ENCODE measurements at regions not wholly inside any gene's neighbourhood (a gene's known extent, or its start where the extent isn't known, plus 50 kb on each side); places are given as distances from the start of the nearest gene placed in this dataset.

DNA sequence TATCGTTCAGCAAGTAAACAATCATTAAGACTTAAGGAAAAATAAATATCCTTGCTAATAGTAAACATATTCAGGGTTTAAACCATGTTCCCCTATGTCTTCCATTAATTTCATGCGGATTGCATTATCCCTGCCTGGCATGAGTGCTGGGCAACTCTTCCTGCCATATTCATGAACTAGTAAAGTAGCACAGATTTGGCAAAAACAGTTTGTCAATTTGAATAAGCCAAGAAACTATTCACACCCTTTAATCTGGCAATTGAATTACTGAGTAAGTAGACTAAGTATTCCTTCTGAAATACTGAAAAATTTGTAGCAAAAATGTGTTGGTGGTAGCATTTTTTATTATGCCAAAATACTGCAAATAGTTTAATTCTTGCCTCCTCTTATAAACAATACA lies 512.0 kb downstream of the NLGN4X start:
- no peak overlapping the region for H3K9ac ChIP-seq (ENCODE audit: control insufficient read depth, extremely low read depth, insufficient read depth, low read length)
- no peak for TF ChIP-seq EZH2 (IDR thresholded peaks at IDR 0.05; ENCODE audit: low read length)
- TF ChIP-seq, protein P1, sequence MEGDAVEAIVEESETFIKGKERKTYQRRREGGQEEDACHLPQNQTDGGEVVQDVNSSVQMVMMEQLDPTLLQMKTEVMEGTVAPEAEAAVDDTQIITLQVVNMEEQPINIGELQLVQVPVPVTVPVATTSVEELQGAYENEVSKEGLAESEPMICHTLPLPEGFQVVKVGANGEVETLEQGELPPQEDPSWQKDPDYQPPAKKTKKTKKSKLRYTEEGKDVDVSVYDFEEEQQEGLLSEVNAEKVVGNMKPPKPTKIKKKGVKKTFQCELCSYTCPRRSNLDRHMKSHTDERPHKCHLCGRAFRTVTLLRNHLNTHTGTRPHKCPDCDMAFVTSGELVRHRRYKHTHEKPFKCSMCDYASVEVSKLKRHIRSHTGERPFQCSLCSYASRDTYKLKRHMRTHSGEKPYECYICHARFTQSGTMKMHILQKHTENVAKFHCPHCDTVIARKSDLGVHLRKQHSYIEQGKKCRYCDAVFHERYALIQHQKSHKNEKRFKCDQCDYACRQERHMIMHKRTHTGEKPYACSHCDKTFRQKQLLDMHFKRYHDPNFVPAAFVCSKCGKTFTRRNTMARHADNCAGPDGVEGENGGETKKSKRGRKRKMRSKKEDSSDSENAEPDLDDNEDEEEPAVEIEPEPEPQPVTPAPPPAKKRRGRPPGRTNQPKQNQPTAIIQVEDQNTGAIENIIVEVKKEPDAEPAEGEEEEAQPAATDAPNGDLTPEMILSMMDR (optimal IDR thresholded peaks at IDR 0.05 in 1 of 3, IDR thresholded peaks at IDR 0.05 in 1 of 3, conservative IDR thresholded peaks at IDR 0.05 in 1 of 3; ENCODE audit: extremely low read depth in 1 of 3, insufficient read depth in 2 of 3, low read length in 3 of 3): no peak
- no peak overlapping the region for H3K4me3 ChIP-seq (ENCODE audit: control insufficient read depth in 2 of 3, extremely low read depth in 1 of 3, insufficient read depth in 2 of 3, low read depth in 1 of 3, low read length in 3 of 3)
- peaks cover 3% of the 10 kb centered on the region for H3K9me3 ChIP-seq (ENCODE audit: control insufficient read depth, low read depth, low read length)
- H2AFZ ChIP-seq (ENCODE audit: control insufficient read depth, low read length): no peak overlapping the region
- no peak overlapping the region for H3K27ac ChIP-seq (ENCODE audit: control insufficient read depth, insufficient read depth, low read length)
- H3K79me2 ChIP-seq (ENCODE audit: control insufficient read depth, insufficient read depth, low read length): no peaks in the 10 kb centered on the region
- no peaks in the 10 kb centered on the region for H4K20me1 ChIP-seq (ENCODE audit: control insufficient read depth, extremely low read depth, insufficient read depth, low read length)
- dilution Hi-C loops (cut with MboI; ENCODE audit: extremely low pct_ligation_motif_present, low sequenced_read_pairs): no loop called here
- H3K4me2 ChIP-seq (ENCODE audit: control insufficient read depth, extremely low read depth, insufficient read depth, low read depth, low read length): no peak overlapping the region
- no peaks in the 10 kb centered on the region for H3K9me1 ChIP-seq (ENCODE audit: control insufficient read depth, extremely low read depth, insufficient read depth, low read length)
- H3K4me1 ChIP-seq (ENCODE audit: control insufficient read depth, extremely low read depth, insufficient read depth, low read length): no peaks in the 10 kb centered on the region
- H3K36me3 ChIP-seq (ENCODE audit: control insufficient read depth in 2 of 2, extremely low read depth in 1 of 2, insufficient read depth in 2 of 2, low read length in 2 of 2): no peaks in the 10 kb centered on the region
- DNase-seq (ENCODE audit: low read depth, low spot score) (no peak), FAIRE-seq (no peak)
- no peaks in the 10 kb centered on the region for H3K27me3 ChIP-seq (ENCODE audit: control insufficient read depth, extremely low read depth, insufficient read depth, low read length)

DNA sequence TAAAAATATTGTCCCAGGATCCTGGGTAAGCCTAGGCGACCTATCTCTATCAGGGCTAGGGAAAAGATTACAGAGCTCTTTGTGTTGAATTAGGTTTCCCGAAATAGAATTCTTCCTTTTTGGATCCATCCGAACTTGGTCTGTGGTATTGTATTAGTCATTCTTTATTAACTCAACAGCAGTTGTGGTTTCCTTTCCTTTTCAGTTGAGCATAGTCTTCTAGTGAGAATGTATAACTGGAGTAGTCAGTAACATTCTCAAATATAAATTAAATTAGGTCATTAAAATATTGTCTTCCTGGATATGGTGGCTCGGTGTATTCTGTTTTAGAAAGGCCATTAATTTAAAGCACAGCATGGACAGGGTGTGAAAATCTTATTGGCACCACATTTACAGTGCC lies 520.4 kb downstream of the NLGN4X start:
- no peak for TF ChIP-seq EZH2 (IDR thresholded peaks at IDR 0.05; ENCODE audit: low read length)
- H2AFZ ChIP-seq (ENCODE audit: control insufficient read depth, low read length): no peak overlapping the region
- no peaks in the 10 kb centered on the region for H4K20me1 ChIP-seq (ENCODE audit: control insufficient read depth, extremely low read depth, insufficient read depth, low read length)
- H3K4me3 ChIP-seq (ENCODE audit: control insufficient read depth in 2 of 3, extremely low read depth in 1 of 3, insufficient read depth in 2 of 3, low read depth in 1 of 3, low read length in 3 of 3): no peak overlapping the region
- H3K79me2 ChIP-seq (ENCODE audit: control insufficient read depth, insufficient read depth, low read length): no peaks in the 10 kb centered on the region
- no peaks in the 10 kb centered on the region for H3K4me1 ChIP-seq (ENCODE audit: control insufficient read depth, extremely low read depth, insufficient read depth, low read length)
- no peaks in the 10 kb centered on the region for H3K27me3 ChIP-seq (ENCODE audit: control insufficient read depth, extremely low read depth, insufficient read depth, low read length)
- H3K9me1 ChIP-seq (ENCODE audit: control insufficient read depth, extremely low read depth, insufficient read depth, low read length): no peaks in the 10 kb centered on the region
- H3K9me3 ChIP-seq (ENCODE audit: control insufficient read depth, low read depth, low read length): peaks cover 1% of the 10 kb centered on the region
- H3K36me3 ChIP-seq (ENCODE audit: control insufficient read depth in 2 of 2, extremely low read depth in 1 of 2, insufficient read depth in 2 of 2, low read length in 2 of 2): no peaks in the 10 kb centered on the region
- no peak overlapping the region for H3K9ac ChIP-seq (ENCODE audit: control insufficient read depth, extremely low read depth, insufficient read depth, low read length)
- H3K27ac ChIP-seq (ENCODE audit: control insufficient read depth, insufficient read depth, low read length): no peak overlapping the region
- FAIRE-seq (no peak), DNase-seq (ENCODE audit: low read depth, low spot score) (no peak)
- no peak overlapping the region for H3K4me2 ChIP-seq (ENCODE audit: control insufficient read depth, extremely low read depth, insufficient read depth, low read depth, low read length)
- dilution Hi-C loops (cut with MboI; ENCODE audit: extremely low pct_ligation_motif_present, low sequenced_read_pairs): no loop called here

DNA sequence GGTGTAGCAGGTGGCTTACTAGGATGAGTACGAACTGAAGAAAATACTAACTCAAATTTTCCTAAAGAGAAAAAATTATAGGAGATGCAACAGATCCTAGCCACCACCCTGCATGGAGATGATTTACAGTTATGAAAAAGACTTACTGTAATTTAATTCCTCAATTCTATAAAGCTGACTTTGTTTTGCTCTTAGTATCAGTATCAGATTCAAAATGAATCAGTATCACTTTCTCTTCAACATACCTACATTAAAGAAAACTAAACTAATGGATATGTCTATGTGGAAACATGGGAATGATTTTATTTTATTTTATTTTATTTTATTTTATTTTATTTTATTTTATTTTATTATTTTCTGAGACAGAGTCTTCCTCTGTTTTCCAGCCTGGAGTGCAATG lies 525.8 kb downstream of the NLGN4X start:
- H2AFZ ChIP-seq (ENCODE audit: control insufficient read depth, low read length): no peak overlapping the region
- TF ChIP-seq, protein P1 (optimal IDR thresholded peaks at IDR 0.05 in 1 of 3, IDR thresholded peaks at IDR 0.05 in 1 of 3, conservative IDR thresholded peaks at IDR 0.05 in 1 of 3; ENCODE audit: extremely low read depth in 1 of 3, insufficient read depth in 2 of 3, low read length in 3 of 3): no peak
- no peak for TF ChIP-seq EZH2 (IDR thresholded peaks at IDR 0.05; ENCODE audit: low read length)
- no peaks in the 10 kb centered on the region for H3K27me3 ChIP-seq (ENCODE audit: control insufficient read depth, extremely low read depth, insufficient read depth, low read length)
- no peaks in the 10 kb centered on the region for H3K9me3 ChIP-seq (ENCODE audit: control insufficient read depth, low read depth, low read length)
- no peaks in the 10 kb centered on the region for H3K9me1 ChIP-seq (ENCODE audit: control insufficient read depth, extremely low read depth, insufficient read depth, low read length)
- H3K27ac ChIP-seq (ENCODE audit: control insufficient read depth, insufficient read depth, low read length): no peak overlapping the region
- no peak overlapping the region for H3K4me2 ChIP-seq (ENCODE audit: control insufficient read depth, extremely low read depth, insufficient read depth, low read depth, low read length)
- no peaks in the 10 kb centered on the region for H3K4me1 ChIP-seq (ENCODE audit: control insufficient read depth, extremely low read depth, insufficient read depth, low read length)
- H3K4me3 ChIP-seq (ENCODE audit: control insufficient read depth in 2 of 3, extremely low read depth in 1 of 3, insufficient read depth in 2 of 3, low read depth in 1 of 3, low read length in 3 of 3): no peak overlapping the region
- no peaks in the 10 kb centered on the region for H3K36me3 ChIP-seq (ENCODE audit: control insufficient read depth in 2 of 2, extremely low read depth in 1 of 2, insufficient read depth in 2 of 2, low read length in 2 of 2)
- dilution Hi-C loops (cut with MboI; ENCODE audit: extremely low pct_ligation_motif_present, low sequenced_read_pairs): no loop called here
- no peak overlapping the region for H3K9ac ChIP-seq (ENCODE audit: control insufficient read depth, extremely low read depth, insufficient read depth, low read length)
- DNase-seq (ENCODE audit: low read depth, low spot score): no peak
- no peaks in the 10 kb centered on the region for H3K79me2 ChIP-seq (ENCODE audit: control insufficient read depth, insufficient read depth, low read length)
- FAIRE-seq: no peak
- no peaks in the 10 kb centered on the region for H4K20me1 ChIP-seq (ENCODE audit: control insufficient read depth, extremely low read depth, insufficient read depth, low read length)
